WERI-Rb-1 (cell line): ENCODE measurements at regions not wholly inside any gene's neighbourhood (a gene's known extent, or its start where the extent isn't known, plus 50 kb on each side); places are given as distances from the start of the nearest gene placed in this dataset.

Experiments
- DNase-seq: peaks from one replicate; pipeline ENCODE4 v3.0.0-alpha.2; 2020
- H3K27ac ChIP-seq: fragments of 250-450 bp; sonication (Bioruptor Pico); 2 replicates; pipeline ENCODE4 v1.5.1; 2020; ENCODE audit warnings: mild to moderate bottlenecking, moderate library complexity
- H3K27me3 ChIP-seq: fragments of 250-450 bp; sonication (Bioruptor Pico); 2 replicates; pipeline ENCODE4 v1.5.1; 2021; ENCODE audit warnings: mild to moderate bottlenecking, low read depth, moderate library complexity; ENCODE audit not compliant: insufficient read depth, severe bottlenecking
- H3K36me3 ChIP-seq: fragments of 250-450 bp; sonication (Bioruptor Pico); 2 replicates; pipeline ENCODE4 v1.5.1; 2020; ENCODE audit warnings: mild to moderate bottlenecking, moderate library complexity
- H3K4me3 ChIP-seq: 2 replicates; pipeline ENCODE4 v1.5.1; 2011; ENCODE audit warnings: low read depth, mild to moderate bottlenecking, control low read depth, low read length
- H3K9me3 ChIP-seq: fragments of 250-450 bp; sonication (Bioruptor Pico); 2 replicates; pipeline ENCODE4 v1.5.1; 2021; ENCODE audit warnings: mild to moderate bottlenecking, moderate library complexity; ENCODE audit not compliant: severe bottlenecking
- CTCF ChIP-seq: IDR thresholded peaks from 2 replicates; pipeline ENCODE4 v1.5.1; 2011; ENCODE audit warnings: low read depth, mild to moderate bottlenecking, control low read depth, inconsistent platforms, low read length

GRCh38 chr6:19427548-19427947 is 409.6 kb upstream of the ID4 start:
- no peak for TF ChIP-seq CTCF
- H3K27ac ChIP-seq, result no peak overlapping the region
- H3K27me3 ChIP-seq, result no peaks in the 10 kb centered on the region
- H3K4me3 ChIP-seq, result no peak overlapping the region
- H3K36me3 ChIP-seq, result no peaks in the 10 kb centered on the region
- DNase-seq, result no peak
- peaks cover 3% of the 10 kb centered on the region for H3K9me3 ChIP-seq

- TF ChIP-seq CTCF, result no peak
- H3K4me3 ChIP-seq, result no peak overlapping the region
- H3K9me3 ChIP-seq, result no peaks in the 10 kb centered on the region
- no peaks in the 10 kb centered on the region for H3K36me3 ChIP-seq
- H3K27ac ChIP-seq, result no peak overlapping the region
- no peak for DNase-seq
- no peaks in the 10 kb centered on the region for H3K27me3 ChIP-seq
Observed at GRCh38 chr6:19432966-19433498, 404.1 kb upstream of the ID4 start.

GRCh38 chr6:19434065-19434464 is 403.1 kb upstream of the ID4 start:
- no peaks in the 10 kb centered on the region for H3K27me3 ChIP-seq
- TF ChIP-seq CTCF, result no peak
- no peak for DNase-seq
- H3K27ac ChIP-seq, result no peak overlapping the region
- no peaks in the 10 kb centered on the region for H3K9me3 ChIP-seq
- no peak overlapping the region for H3K4me3 ChIP-seq
- no peaks in the 10 kb centered on the region for H3K36me3 ChIP-seq

GRCh38 chr6:19435755-19436154 is 401.4 kb upstream of the ID4 start:
- Histone ChIP-seq H3K9me3 (no peaks in the 10 kb centered on the region), H3K4me3 (no peak overlapping the region), H3K36me3 (no peaks in the 10 kb centered on the region), H3K27me3 (no peaks in the 10 kb centered on the region), H3K27ac (no peak overlapping the region)
- no peak for TF ChIP-seq CTCF
- DNase-seq, result no peak

- Histone ChIP-seq H3K27ac (no peak overlapping the region), H3K27me3 (no peaks in the 10 kb centered on the region), H3K36me3 (no peaks in the 10 kb centered on the region), H3K9me3 (no peaks in the 10 kb centered on the region), H3K4me3 (no peak overlapping the region)
- TF ChIP-seq CTCF, result no peak
- no peak for DNase-seq
Observed at GRCh38 chr6:19438566-19439353, 398.4 kb upstream of the ID4 start.

GRCh38 chr6:19440531-19440930 is 396.6 kb upstream of the ID4 start:
- Histone ChIP-seq H3K27me3 (no peaks in the 10 kb centered on the region), H3K9me3 (no peaks in the 10 kb centered on the region), H3K4me3 (no peak overlapping the region), H3K36me3 (no peaks in the 10 kb centered on the region), H3K27ac (no peak overlapping the region)
- TF ChIP-seq CTCF, result no peak
- no peak for DNase-seq
